Neural cell (in vitro differentiated cells): ENCODE measurements at regions not wholly inside any gene's neighbourhood (a gene's known extent, or its start where the extent isn't known, plus 50 kb on each side); places are given as distances from the start of the nearest gene placed in this dataset.

Source experiments
- H2AFZ ChIP-seq: fragments of 200-600, 300-800 bp; sonication (generic), shearing (Covaris generic); 2 replicates; pipeline ENCODE4 v1.6.0; 2014; ENCODE audit warnings: low read depth, mild to moderate bottlenecking, antibody characterized with exemption, low read length, moderate library complexity
- H3F3A ChIP-seq: fragments of 200-600 bp; shearing (Covaris generic); 2 replicates; pipeline ENCODE4 v1.6.1; 2016; ENCODE audit warnings: mild to moderate bottlenecking, moderate library complexity, mixed read lengths, antibody characterized with exemption, low read length; ENCODE audit not compliant: insufficient read depth, poor library complexity, severe bottlenecking
- H3K27ac ChIP-seq: fragments of 200-600, 300-800 bp; sonication (generic), shearing (Covaris generic); 2 replicates; pipeline ENCODE4 v1.5.1; 2014; ENCODE audit warnings: mild to moderate bottlenecking, low read length, moderate library complexity
- H3K27me3 ChIP-seq: fragments of 300-800, 200-600 bp; sonication (generic), shearing (Covaris generic); 2 replicates; pipeline ENCODE4 v1.6.0; 2014; ENCODE audit warnings: mild to moderate bottlenecking, low read depth, low read length, moderate library complexity; ENCODE audit not compliant: insufficient read depth
- H3K36me3 ChIP-seq: fragments of 300-800, 200-600 bp; sonication (generic), shearing (Covaris generic); 2 replicates; pipeline ENCODE4 v1.5.1; 2014; ENCODE audit warnings: mild to moderate bottlenecking, antibody characterized with exemption, low read length, moderate library complexity; ENCODE audit not compliant: insufficient read depth
- H3K4me2 ChIP-seq: fragments of 300-800, 200-600 bp; sonication (generic), shearing (Covaris generic); 2 replicates; pipeline ENCODE4 v1.6.0; 2014; ENCODE audit warnings: mild to moderate bottlenecking, low read length
- H3K4me3 ChIP-seq: fragments of 300-800, 200-600 bp; sonication (generic), shearing (Covaris generic); 2 replicates; pipeline ENCODE4 v1.5.1; 2014; ENCODE audit warnings: mild to moderate bottlenecking, low read length, moderate library complexity
- H3K79me2 ChIP-seq: fragments of 200-600 bp; shearing (Covaris generic); replicated peaks from 2 replicates; pipeline ENCODE4 v1.6.0; 2014; ENCODE audit warnings: mild to moderate bottlenecking, low read length, moderate library complexity; ENCODE audit not compliant: insufficient read depth
- H3K9ac ChIP-seq: fragments of 300-800, 200-600 bp; sonication (generic), shearing (Covaris generic); 2 replicates; pipeline ENCODE4 v1.6.1; 2016; ENCODE audit warnings: mild to moderate bottlenecking, low read length, mixed read lengths
- H3K9me2 ChIP-seq: fragments of 200-600 bp; shearing (Covaris generic); 2 replicates; pipeline ENCODE4 v1.6.1; 2016; ENCODE audit warnings: mild to moderate bottlenecking, low read length, mixed read lengths; ENCODE audit not compliant: insufficient read depth
- H3K9me3 ChIP-seq: fragments of 200-600, 300-800 bp; sonication (generic), shearing (Covaris generic); 2 replicates; pipeline ENCODE4 v1.6.1; 2016; ENCODE audit warnings: mild to moderate bottlenecking, mixed run types, low read length, moderate library complexity, mixed read lengths
- H4K20me1 ChIP-seq: fragments of 200-600 bp; shearing (Covaris generic); 2 replicates; pipeline ENCODE4 v1.6.1; 2016; ENCODE audit warnings: mild to moderate bottlenecking, mixed run types; ENCODE audit not compliant: insufficient read depth
- EP300 ChIP-seq: fragments of 450-650 bp; conservative IDR thresholded peaks from 2 replicates; pipeline ENCODE4 v1.6.1; 2014; ENCODE audit warnings: antibody characterized with exemption, mild to moderate bottlenecking, moderate library complexity; ENCODE audit not compliant: poor library complexity, severe bottlenecking
- EZH2 ChIP-seq: fragments of 200-600, 300-800 bp; shearing (Covaris generic), sonication (generic); IDR thresholded peaks from 2 replicates; pipeline ENCODE4 v1.6.1; 2014; ENCODE audit warnings: antibody characterized with exemption, low read length, borderline replicate concordance, mild to moderate bottlenecking; ENCODE audit not compliant: insufficient read depth, poor library complexity, severe bottlenecking
- MXI1 ChIP-seq: fragments of 450-650 bp; conservative IDR thresholded peaks from 2 replicates; pipeline ENCODE4 v1.6.1; 2014; ENCODE audit warnings: antibody characterized with exemption, mild to moderate bottlenecking; ENCODE audit not compliant: poor library complexity, severe bottlenecking
- POLR2AphosphoS5 ChIP-seq: IDR thresholded peaks from 2 replicates; pipeline ENCODE4 v1.6.1; 2012
- RAD21 ChIP-seq: fragments of 450-650 bp; conservative IDR thresholded peaks from 2 replicates; pipeline ENCODE4 v1.6.1; 2014; ENCODE audit warnings: antibody characterized with exemption, mild to moderate bottlenecking, moderate library complexity
- REST ChIP-seq: IDR thresholded peaks from 2 replicates; pipeline ENCODE4 v1.6.1; 2012; ENCODE audit warnings: borderline replicate concordance
- SMC3 ChIP-seq: fragments of 450-650 bp; conservative IDR thresholded peaks from 2 replicates; pipeline ENCODE4 v1.6.1; 2014; ENCODE audit warnings: antibody characterized with exemption, mild to moderate bottlenecking, moderate library complexity; ENCODE audit not compliant: poor library complexity
- TAF1 ChIP-seq: IDR thresholded peaks from 2 replicates; pipeline ENCODE4 v1.6.1; 2012; ENCODE audit warnings: low read depth
- TF ChIP-seq, protein P1 (sequence below): fragments of 450-650 bp; IDR thresholded peaks from 2 replicates; pipeline ENCODE4 v1.5.1; 2014; ENCODE audit warnings: antibody characterized with exemption, mild to moderate bottlenecking, moderate library complexity; ENCODE audit not compliant: poor library complexity, severe bottlenecking

DNA sequence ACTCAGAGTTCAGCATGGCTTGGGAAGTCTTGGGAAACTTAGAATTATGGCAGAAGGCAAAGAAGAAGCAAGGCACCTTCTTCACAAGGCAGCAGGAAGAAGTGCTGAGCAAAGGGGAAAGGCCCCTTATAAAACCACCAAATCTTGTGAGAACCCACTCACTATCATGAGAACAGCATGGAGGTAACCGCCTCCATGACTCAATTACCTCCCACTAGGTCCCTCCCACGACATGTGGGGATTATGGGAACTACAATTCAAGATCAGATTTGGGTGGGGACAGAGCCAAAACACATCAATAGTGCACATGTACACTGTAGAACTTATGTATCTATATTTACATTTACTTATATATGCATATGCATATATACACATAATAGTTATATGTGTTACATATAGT is 565.3 kb upstream of the NR2F2 start:
- H3K27me3 ChIP-seq, result no peaks in the 10 kb centered on the region
- H2AFZ ChIP-seq, result no peak overlapping the region
- H3K9me2 ChIP-seq, result no peaks in the 10 kb centered on the region
- H3K79me2 ChIP-seq, result no peaks in the 10 kb centered on the region
- H3K9ac ChIP-seq, result no peak overlapping the region
- no peak for TF ChIP-seq POLR2AphosphoS5
- no peak for TF ChIP-seq EZH2
- TF ChIP-seq TAF1, result no peak
- TF ChIP-seq SMC3, result no peak
- no peak for TF ChIP-seq REST
- no peak for TF ChIP-seq EP300
- no peak for TF ChIP-seq MXI1
- TF ChIP-seq, protein P1, sequence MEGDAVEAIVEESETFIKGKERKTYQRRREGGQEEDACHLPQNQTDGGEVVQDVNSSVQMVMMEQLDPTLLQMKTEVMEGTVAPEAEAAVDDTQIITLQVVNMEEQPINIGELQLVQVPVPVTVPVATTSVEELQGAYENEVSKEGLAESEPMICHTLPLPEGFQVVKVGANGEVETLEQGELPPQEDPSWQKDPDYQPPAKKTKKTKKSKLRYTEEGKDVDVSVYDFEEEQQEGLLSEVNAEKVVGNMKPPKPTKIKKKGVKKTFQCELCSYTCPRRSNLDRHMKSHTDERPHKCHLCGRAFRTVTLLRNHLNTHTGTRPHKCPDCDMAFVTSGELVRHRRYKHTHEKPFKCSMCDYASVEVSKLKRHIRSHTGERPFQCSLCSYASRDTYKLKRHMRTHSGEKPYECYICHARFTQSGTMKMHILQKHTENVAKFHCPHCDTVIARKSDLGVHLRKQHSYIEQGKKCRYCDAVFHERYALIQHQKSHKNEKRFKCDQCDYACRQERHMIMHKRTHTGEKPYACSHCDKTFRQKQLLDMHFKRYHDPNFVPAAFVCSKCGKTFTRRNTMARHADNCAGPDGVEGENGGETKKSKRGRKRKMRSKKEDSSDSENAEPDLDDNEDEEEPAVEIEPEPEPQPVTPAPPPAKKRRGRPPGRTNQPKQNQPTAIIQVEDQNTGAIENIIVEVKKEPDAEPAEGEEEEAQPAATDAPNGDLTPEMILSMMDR, result no peak
- no peak for TF ChIP-seq RAD21
- no peaks in the 10 kb centered on the region for H3K36me3 ChIP-seq
- no peaks in the 10 kb centered on the region for H3K9me3 ChIP-seq
- H3K27ac ChIP-seq, result no peak overlapping the region
- H4K20me1 ChIP-seq, result no peaks in the 10 kb centered on the region
- H3F3A ChIP-seq, result no peaks in the 10 kb centered on the region
- no peak overlapping the region for H3K4me2 ChIP-seq
- no peak overlapping the region for H3K4me3 ChIP-seq

DNA sequence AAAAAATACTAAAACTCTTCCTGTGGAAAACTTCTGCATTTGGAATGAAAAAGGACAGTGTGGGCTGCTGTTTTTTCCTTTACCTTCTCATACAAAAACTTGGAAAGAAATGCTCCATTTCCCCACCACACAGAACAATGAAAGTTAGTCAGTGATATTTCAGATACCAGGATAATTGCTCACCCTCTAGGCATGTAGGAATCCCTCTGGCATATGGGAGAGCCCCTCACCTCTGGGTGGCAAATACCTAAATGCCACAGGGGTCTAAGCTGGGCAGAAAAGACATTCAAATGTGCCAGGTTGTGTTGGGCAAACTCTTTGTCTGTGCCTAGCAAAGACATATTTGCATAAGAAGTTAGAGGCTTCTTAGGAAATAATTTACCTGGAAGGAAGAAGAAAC is 560.3 kb upstream of the NR2F2 start:
- Histone ChIP-seq H3K9me3 (no peaks in the 10 kb centered on the region), H3F3A (no peaks in the 10 kb centered on the region), H3K4me3 (no peak overlapping the region), H4K20me1 (no peaks in the 10 kb centered on the region), H3K9me2 (no peaks in the 10 kb centered on the region), H3K9ac (no peak overlapping the region), H3K4me2 (no peak overlapping the region), H3K27ac (no peak overlapping the region), H3K79me2 (no peaks in the 10 kb centered on the region), H2AFZ (no peak overlapping the region), H3K27me3 (no peaks in the 10 kb centered on the region), H3K36me3 (no peaks in the 10 kb centered on the region)
- TF ChIP-seq EZH2, result no peak
- TF ChIP-seq MXI1, result no peak
- TF ChIP-seq EP300, result no peak
- TF ChIP-seq REST, result no peak
- TF ChIP-seq, protein P1, result no peak
- no peak for TF ChIP-seq POLR2AphosphoS5
- no peak for TF ChIP-seq RAD21
- no peak for TF ChIP-seq SMC3
- no peak for TF ChIP-seq TAF1
